Activated B cell treated with CpG ODN at 0.5 μM for 24 hours (primary cell): ENCODE measurements at regions not wholly inside any gene's neighbourhood (a gene's known extent, or its start where the extent isn't known, plus 50 kb on each side); places are given as distances from the start of the nearest gene placed in this dataset.
"Not testable (repeated sequence)": the region's sequence is repeated elsewhere in the genome, so short reads cannot be mapped to it uniquely, and the experiment has no call there.

Source experiments
- ATAC-seq: fragments of 200-7000 bp; cut with Tn5 transposase; one replicate; pipeline ENCODE4 v1.10.0; 2021; ENCODE audit warnings: low read depth, mild to moderate bottlenecking, moderate library complexity
- CTCF ChIA-PET: fragments of 350-600 bp; sonication (Branson Sonifier 250); formaldehyde crosslinking; loops from one replicate; lab custom pipeline; 2021; ENCODE audit warnings: antibody characterized with exemption; lab: Charles Lee
- POLR2A ChIA-PET: fragments of 350-600 bp; sonication (Branson Sonifier 250); formaldehyde crosslinking; loops from one replicate; lab custom pipeline; 2021; ENCODE audit warnings: antibody characterized with exemption; lab: Charles Lee
- DNase-seq: peaks from one replicate; pipeline ENCODE4 v3.0.0; 2022
- H3K27ac Mint-ChIP-seq: one replicate; pipeline ENCODE4 v1.8.0; 2020; ENCODE audit warnings: mixed read lengths
- H3K27me3 Mint-ChIP-seq: one replicate; pipeline ENCODE4 v1.8.0; 2021; ENCODE audit warnings: mixed read lengths
- H3K36me3 Mint-ChIP-seq: one replicate; pipeline ENCODE4 v1.8.0; 2021; ENCODE audit warnings: low read depth, mixed read lengths
- H3K4me1 Mint-ChIP-seq: one replicate; pipeline ENCODE4 v1.8.0; 2021; ENCODE audit warnings: mixed read lengths
- H3K4me3 Mint-ChIP-seq: one replicate; pipeline ENCODE4 v1.8.0; 2020; ENCODE audit warnings: mild to moderate bottlenecking, mixed read lengths
- H3K9me3 Mint-ChIP-seq: one replicate; pipeline ENCODE4 v1.8.0; 2020; ENCODE audit warnings: mixed read lengths
- CTCF ChIP-seq: fragments of 200-600 bp; IDR thresholded peaks from one replicate; pipeline ENCODE4 v1.8.0; 2022; ENCODE audit warnings: antibody characterized with exemption, mild to moderate bottlenecking
- intact Hi-C: fragments of 100-400 bp; cut with micrococcal nuclease; formaldehyde crosslinking; loops from one replicate; pipeline ENCODE4 v1.15.1; 2024

GRCh38 chr13:50424993-50425392, 409.7 kb downstream of the KCNRG start:
- Mint-ChIP-seq H3K27me3 (no peaks in the 10 kb centered on the region), H3K9me3 (no peaks in the 10 kb centered on the region), H3K4me3 (no peak overlapping the region), H3K27ac (no peak overlapping the region), H3K36me3 (no peaks in the 10 kb centered on the region), H3K4me1 (peaks cover 19% of the 10 kb centered on the region)
- CTCF ChIA-PET, result interaction anchor here (1.2 kb wide), 1 partner anchor 449 kb away, joined by 3 read pairs; no protein-coding TSS in a partner anchor
- no peak for TF ChIP-seq CTCF
- POLR2A ChIA-PET, result no interaction called here
- intact Hi-C loops, result no loop called here
- DNase-seq (no peak), ATAC-seq (no peak)

GRCh38 chr13:50425772-50426171, 410.5 kb downstream of the KCNRG start:
- peak; percentile 79 for ATAC-seq

GRCh38 chr13:50426927-50427326, 411.7 kb downstream of the KCNRG start:
- peaks cover 19% of the 10 kb centered on the region for H3K4me1 Mint-ChIP-seq
- intact Hi-C loops, result no loop called here
- no peaks in the 10 kb centered on the region for H3K27me3 Mint-ChIP-seq
- ChIA-PET POLR2A (interaction anchor here (1.4 kb wide), 1 partner anchor 297 kb away, joined by 4 read pairs; no protein-coding TSS in a partner anchor), CTCF (no interaction called here)
- DNase-seq (no peak), ATAC-seq (no peak)
- H3K27ac Mint-ChIP-seq, result no peak overlapping the region
- TF ChIP-seq CTCF, result no peak
- H3K36me3 Mint-ChIP-seq, result no peaks in the 10 kb centered on the region
- no peak overlapping the region for H3K4me3 Mint-ChIP-seq
- H3K9me3 Mint-ChIP-seq, result no peaks in the 10 kb centered on the region

More at GRCh38 chr13:50425772-50426171, 410.5 kb downstream of the KCNRG start:
- no peak for DNase-seq
- no peak for TF ChIP-seq CTCF
- Mint-ChIP-seq H3K9me3 (no peaks in the 10 kb centered on the region), H3K4me1 (peaks cover 19% of the 10 kb centered on the region), H3K27me3 (no peaks in the 10 kb centered on the region), H3K4me3 (no peak overlapping the region), H3K27ac (no peak overlapping the region), H3K36me3 (no peaks in the 10 kb centered on the region)
- ChIA-PET POLR2A (no interaction called here), CTCF (no interaction called here)
- intact Hi-C loops, result no loop called here

GRCh38 chr13:50427511-50427910, 412.3 kb downstream of the KCNRG start:
- POLR2A ChIA-PET, result interaction anchor here (0.6 to 1.4 kb wide), 2 partner anchors 29 to 298 kb away, joined by 4 read pairs; no protein-coding TSS in a partner anchor
- ATAC-seq, CTCF ChIA-PET, DNase-seq, H3K36me3 Mint-ChIP-seq, H3K4me3 Mint-ChIP-seq, H3K27ac Mint-ChIP-seq, intact Hi-C loops, H3K9me3 Mint-ChIP-seq, H3K27me3 Mint-ChIP-seq: not testable (repeated sequence)
- H3K4me1 Mint-ChIP-seq, result peaks cover 13% of the 10 kb centered on the region

GRCh38 chr13:50428183-50428877, 413.1 kb downstream of the KCNRG start:
- POLR2A ChIA-PET, result no interaction called here
- no peak overlapping the region for H3K27ac Mint-ChIP-seq
- H3K27me3 Mint-ChIP-seq, result no peaks in the 10 kb centered on the region
- CTCF ChIA-PET, result no interaction called here
- no peak for TF ChIP-seq CTCF
- H3K4me1 Mint-ChIP-seq, result peaks cover 12% of the 10 kb centered on the region
- no peaks in the 10 kb centered on the region for H3K9me3 Mint-ChIP-seq
- H3K4me3 Mint-ChIP-seq, result no peak overlapping the region
- intact Hi-C loops, result no loop called here
- no peaks in the 10 kb centered on the region for H3K36me3 Mint-ChIP-seq
- DNase-seq (no peak), ATAC-seq (no peak)
